HuH-7 (cell line): ENCODE measurements at regions not wholly inside any gene's neighbourhood (a gene's known extent, or its start where the extent isn't known, plus 50 kb on each side); places are given as distances from the start of the nearest gene placed in this dataset.
"Not testable (repeated sequence)": the region's sequence is repeated elsewhere in the genome, so short reads cannot be mapped to it uniquely, and the experiment has no call there.

Source experiments
- DNase-seq: peaks from one replicate; pipeline ENCODE4 v3.0.0; 2011; ENCODE audit warnings: low spot score

DNA sequence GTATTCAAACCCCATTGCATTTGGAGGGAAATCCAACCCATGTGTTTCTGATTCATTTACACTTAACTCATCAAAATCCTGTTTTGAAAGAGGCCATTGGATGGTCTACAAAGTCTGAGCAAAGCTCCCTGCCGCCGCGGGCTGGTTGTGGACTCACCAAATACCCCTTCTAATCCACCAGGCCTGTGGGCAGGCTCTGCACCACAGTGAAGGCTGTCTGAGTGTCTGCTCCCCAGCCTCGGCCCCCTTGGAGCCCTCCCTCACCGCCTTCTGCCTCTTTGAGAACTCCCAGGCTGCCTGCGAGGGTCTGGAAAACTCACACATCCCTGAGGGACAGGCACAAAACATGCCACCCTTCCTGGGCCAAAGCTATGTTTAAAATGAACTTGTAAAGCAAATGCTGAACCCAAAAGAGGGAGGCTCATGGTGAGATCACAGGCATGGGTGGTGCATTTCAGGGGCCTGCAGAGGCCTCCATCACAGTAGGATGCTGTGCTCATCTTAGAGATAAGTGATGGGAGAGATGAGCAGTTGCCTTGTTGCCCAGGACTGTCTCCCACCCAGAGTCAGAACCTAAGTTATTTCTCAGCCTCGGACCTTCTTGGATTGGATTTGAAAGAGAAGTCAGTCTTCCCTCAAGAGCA, 225.0 kb downstream of the CYP26B1 start:
- no peak for DNase-seq

DNA sequence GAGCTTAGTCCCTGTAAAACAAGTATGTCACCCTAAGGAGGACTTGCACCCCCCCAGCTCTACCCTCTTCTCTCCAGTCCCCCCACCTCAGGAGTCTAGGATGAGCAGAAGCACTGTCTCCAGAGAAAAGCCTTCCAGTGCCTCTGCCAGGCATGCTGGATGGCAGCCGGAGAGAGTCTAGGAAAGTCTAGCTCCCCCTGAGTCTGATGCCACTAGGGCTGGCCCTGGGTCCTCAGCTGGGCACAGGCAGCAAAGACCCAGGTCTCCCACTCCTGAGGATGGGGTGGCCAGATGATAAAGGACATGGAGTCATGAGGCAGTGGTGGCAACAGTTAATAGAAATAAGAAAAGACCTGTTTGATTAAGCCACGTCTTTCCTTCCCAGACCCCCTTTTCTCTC, 225.6 kb downstream of the CYP26B1 start:
- DNase-seq, result no peak

DNA sequence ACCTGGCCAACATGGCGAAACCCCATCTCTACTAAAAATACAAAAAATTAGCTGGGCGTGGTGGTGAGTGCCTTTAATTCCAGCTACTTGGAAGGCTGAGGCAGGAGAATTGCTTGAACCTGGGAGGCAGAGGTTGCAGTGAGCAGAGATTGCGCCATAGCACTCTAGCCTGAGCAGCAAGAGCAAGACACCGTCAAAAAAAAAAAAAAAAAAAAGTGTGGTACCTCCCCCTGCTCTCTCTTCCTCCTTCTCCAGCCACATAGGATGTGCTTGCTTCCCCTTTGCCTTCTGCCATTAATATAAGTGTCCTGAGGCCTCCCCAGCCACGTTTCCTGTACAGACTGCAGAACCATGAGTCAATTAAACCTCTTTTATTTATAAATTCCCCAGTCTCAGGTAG, 226.8 kb downstream of the CYP26B1 start:
- DNase-seq, result not testable (repeated sequence)

DNA sequence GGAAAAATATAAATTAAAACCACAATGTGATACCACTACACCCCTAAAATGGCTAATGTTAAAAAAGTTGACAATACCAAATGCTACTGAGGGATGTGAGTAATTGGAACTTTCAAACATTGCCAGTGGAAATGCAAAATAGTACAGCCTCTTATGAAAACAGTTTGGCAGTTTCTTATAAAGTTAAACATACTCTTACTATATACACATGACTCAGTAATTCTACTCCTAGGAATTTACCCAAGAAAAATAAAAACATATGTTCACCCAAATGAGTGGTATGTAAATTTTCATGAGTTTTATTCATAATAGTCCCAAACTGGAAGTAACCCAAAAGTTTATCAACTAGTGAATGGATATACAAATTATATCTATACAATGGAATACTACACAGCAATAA, 228.0 kb downstream of the CYP26B1 start:
- DNase-seq, result no peak

DNA sequence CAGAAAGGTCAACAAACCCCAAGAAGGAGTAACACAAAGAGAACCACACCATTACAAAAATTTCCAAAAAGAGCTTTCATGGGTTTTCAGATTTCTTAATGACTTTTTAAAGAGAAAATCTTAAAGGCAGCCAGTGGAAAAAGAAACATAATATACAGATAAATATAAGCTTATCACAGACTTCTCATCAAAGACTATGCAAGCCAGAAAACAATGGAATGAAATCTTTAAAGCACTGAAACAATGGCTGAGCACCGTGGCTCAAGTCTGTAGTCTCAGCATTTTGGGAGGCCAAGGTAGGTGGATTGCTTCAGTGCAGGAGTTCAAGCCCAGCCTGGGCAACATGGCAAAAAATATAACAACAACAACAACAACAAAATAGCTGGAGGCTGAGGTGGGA, 237.4 kb downstream of the CYP26B1 start:
- DNase-seq, result no peak

DNA sequence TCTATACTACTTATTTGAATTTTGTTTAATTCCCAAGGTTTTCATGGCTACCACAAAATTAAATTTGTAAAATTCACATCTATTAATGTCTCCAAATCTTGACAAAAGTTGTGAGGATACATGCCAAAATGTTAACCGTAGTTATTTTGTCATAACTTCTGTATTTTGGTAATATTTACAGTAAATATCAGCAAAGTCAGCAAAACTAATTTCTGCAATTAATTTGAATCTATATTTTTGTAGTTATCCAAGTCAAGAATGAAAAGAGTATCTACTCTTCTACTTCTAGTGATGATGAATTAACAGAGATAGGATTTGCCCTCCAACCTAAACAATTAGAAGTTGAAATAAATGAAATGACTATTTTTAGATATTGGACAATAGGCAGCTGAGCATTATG, 238.9 kb downstream of the CYP26B1 start:
- DNase-seq, result no peak

DNA sequence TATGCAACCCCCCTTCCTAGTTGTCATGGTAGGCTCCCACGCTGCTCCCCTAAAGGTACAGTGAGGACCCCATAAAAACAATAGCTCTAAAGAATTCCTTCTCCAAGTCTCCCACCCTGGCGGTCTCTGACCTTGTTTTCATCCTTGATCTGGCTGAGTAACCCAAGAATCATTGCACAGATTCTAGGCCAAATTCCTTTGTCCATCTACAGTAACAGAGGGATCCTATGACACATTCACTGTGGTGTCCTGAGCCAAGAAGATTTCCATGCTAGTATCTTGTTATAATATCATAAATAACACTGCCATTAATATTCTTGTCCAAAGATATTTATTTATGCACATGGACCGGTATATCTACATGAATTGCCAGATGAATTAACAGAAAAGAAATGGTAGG, 240.2 kb downstream of the CYP26B1 start:
- no peak for DNase-seq

DNA sequence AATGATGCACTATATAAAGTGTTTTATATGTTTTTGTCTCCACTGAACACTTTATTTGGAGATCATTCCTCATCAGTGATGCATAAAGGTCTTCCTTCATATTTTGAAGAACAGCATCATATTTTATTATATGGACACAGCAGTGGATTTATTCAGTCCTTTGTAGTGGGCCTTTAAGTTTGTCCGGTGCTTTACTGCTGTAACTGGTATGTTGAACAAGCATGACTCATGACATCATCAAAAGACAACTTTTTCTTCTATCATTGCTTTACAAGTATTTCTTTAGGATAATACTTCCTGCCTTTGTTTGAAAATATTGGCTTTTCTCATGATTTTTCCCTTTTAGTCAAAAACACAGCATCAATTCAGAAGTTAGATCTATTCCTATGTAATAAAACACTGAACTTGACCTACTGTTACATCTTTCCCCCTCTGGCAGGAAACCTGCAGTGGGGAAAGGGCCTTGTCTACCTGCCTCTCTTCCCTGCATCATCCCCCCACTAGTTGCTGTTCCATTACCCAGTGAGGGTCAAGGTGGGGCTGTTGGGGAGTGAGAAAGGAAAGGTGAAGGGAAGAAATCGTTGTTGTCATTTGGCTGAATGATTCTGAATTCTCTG, 241.2 kb downstream of the CYP26B1 start:
- no peak for DNase-seq

DNA sequence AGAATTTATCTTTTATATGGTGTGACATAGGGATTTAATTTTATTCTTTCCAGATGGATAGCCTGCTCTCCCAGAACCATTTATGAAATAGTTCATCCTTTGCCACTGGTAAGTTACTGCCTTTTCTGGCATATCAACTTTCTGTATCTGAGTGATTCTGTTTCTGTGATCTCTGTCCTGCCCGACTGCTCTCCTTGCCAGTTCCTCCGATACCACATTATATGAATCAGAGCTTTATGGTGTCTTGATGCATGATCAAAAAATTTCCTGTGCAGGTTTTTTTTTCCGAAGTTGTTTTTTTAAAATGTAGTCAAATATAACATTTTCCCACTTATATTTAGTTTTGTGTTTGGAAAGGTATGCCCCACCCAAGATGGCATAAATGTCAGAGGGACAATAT, 242.5 kb downstream of the CYP26B1 start:
- DNase-seq, result no peak

DNA sequence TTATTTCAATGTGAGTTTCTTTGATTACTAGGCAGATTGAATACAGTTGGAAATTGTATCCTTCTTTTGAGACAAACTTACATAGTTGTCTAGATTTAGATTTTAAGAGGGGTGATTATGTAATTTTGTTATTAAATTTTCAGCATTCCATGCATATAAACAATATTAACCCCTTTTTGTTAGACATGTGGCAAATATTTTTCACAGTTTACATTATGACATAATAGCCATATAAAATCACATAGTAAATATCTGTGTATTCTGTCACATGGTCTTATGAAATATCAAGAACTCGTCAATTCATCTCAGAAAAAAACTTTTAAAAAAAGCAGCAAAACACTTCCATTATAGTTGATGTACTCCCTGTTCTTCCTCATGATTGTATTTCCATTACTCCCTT, 243.8 kb downstream of the CYP26B1 start:
- DNase-seq, result no peak

DNA sequence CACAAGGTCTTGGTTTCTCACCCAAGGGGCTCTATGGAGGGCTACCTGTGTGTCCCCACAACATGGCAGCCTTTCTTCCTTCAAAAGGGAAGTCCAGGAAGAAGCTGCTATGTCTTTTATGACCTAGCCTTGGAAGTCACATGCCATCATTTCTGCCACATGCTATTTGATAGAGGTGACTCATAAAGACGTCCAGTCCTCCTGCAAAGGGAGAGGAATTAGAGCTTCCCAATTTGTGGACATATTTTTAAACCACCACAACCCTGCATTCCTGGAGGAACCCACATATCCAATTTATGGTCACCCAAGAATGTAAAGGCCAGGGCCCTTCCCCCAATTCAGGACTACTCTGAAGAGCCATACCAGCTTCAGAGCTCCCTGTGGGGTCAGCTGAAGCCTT, 246.2 kb downstream of the CYP26B1 start:
- no peak for DNase-seq

DNA sequence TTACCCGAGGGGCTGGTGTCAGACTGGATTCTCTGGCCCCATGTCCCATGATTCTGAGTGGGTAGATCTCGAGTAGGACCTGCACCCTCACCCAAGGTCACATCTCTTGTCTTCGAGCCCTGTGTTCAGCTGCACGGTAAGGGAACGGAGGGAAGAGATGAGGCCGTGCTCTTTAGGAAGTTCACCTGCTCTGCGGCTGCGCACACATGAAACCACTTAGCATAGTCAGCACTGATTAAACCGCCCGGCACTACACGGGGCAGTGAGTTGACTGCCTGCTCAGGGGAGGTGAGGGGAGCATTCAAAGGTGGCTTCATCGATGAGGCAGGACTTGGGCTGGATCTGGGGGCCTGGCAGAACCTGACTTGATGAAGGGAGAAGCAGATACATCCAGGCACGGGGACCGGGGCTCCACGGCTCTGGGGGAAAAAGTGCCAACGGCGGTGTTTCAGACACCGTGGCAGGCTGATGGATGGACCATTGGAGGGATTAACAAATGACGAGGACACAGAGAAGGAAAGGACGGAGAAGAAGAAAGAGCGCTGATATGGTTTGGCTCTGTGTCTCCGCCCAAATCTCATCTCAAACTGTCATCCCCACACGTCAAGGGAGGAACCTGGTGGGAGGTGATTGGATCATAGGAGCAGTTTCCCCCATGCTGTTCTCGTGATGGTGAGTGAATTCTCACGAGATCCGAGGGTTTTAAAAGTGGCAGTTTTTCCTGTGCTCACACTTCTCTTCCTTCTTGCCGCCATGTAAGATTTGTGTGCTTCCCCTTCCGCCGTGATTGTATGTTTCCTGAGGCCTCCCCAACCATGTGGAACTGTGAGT, 248.6 kb downstream of the CYP26B1 start:
- DNase-seq, result no peak

DNA sequence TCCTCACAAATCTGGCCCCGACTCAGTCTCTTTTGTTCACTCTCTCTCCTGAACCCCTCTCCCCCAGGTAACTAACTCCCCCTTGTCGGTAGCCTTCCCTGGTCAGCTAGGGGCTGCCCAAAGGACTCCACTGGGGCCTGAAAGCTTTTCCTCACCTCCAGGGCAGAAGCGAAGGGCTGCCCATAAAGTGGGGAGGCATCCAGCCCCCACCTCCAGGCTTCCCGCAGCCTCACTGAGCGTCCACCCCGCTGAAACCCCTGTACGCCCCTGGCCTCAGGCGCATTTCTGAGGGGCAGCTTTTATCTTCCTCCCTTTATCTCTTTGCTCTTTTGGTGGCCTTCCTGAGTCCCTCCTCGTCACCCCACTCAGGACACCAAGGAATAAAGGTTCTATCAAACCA, 249.3 kb downstream of the CYP26B1 start:
- DNase-seq, result no peak

DNA sequence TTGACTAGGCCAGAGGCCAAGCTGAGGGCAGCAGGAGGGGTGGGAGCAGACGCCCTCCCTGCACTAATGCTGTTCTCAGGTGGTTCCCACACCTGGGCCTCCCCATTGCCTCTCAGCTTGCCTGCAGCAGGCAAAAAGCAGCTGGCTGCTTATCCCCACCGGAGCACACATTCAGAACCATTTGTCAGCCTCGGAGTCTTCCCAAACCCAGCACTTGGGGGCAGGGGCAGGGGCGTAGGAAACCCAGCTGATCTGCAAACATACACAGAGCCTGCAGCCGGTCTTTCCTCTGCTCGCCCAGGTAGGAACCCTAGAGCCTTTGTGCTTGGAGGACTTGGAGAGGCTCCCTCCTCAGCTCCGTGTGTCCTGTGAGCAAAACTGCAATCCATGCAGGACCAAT, 249.8 kb downstream of the CYP26B1 start:
- DNase-seq, result no peak

DNA sequence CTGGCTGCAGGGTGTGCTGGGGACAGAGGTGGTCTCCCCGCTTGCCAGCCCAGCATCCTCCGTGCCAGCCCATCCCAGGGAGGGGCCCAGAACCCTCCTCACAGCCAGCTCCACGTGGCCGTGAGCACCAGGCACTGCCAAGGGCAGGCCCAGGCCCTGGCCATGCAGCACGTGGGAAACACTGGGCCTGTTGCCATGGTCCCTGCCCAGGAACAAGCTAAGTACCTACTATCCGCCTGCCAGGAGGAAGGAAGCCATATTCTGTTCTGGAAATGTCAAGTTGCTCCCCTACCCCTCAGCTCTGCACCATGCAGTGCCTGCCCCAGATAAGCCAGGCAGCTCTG, 250.6 kb downstream of the CYP26B1 start:
- no peak for DNase-seq

DNA sequence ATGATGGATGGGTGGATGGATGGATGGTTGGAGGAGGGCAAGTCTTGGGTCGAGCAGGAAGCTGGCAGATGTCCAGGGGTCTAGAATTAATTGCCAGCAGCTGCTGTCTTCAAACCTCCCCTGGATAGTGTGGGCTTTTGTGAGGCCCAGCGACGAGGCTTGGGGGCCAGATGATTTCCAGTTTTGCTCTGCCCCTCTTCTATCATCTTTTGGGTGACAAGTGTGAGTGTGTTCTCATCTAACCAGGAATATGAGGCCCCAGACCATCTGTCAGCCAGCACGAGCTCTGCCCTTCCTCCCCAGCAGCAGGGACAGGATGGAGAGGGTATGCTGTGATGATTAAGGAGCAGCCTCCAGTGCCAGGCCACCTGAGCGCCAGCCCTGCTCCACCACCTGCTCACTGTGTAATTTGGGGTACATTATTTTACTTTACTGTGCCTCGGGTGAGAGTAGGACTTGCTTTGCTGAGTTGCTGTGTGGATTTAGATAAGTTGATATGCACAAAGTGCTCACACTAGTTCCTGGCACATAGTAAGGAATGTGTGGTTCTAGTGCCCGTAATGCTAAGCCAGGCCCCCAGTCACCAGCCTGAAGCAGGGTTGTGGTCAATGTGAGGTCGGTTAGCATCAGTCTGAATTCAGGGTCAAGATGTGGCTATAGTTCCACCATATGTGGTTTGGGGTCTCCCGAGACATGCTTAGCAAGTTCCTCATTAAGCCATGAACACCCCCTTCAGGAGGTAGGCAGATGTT, 251.1 kb downstream of the CYP26B1 start:
- DNase-seq, result no peak

DNA sequence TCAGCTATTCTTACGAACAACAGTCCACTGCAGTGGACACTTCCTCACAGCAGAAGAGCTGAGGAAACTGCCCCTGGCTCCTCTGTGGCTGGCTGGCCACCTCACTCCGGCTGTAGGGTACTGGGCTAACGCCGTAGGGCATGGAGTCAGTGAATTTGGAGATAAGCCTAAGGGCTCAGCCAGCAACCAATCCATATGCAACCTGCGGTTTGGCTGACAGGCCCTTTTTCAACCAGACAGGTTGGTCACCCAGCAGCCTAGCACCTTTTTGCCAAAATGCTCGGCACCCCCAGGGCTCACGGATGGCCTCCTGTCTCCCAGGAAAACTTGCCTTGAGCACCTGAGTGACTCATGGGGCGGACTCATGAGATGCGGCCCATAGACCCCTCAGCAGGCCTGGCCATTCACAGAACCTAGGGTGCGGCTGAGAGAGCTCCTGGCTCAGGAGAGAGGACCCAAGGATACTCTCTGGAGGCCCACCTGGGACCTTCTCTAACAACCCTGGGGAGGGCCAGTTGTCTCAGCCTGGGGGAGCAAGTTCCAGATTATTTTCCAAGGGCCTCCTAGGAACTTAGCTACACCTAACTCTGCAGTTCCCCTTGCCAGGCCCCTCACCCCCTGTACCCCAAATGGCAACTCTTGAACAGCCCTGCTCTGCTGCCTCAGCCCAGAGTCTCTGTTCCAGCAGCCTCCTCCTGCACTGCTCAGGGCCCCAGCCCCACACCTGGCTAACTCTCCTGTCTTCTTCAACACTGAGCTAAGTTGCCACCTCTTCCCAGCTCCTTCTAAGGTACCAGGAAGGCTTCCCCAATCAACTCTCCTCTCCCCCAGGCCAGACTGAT, 252.1 kb downstream of the CYP26B1 start:
- DNase-seq, result no peak

DNA sequence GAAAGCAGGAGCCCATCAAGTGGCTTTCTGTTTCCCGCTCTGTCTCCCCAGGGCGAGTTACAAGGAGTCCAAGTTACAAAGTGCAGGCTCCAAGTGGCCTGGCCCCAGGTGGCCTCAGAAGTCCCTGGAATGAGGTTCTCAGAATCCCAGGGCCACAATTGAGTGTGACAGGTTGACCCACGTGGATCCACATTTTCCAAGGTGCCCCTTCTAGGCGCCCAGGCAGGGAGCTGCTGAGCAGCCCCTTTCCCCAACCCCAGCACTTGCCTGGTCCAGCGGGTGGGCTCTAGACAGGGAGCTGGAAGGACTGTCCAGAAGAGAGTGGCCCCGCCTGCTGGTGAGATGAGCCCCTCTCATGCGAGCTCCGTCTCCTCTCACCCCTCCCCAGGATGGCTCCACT, 253.4 kb downstream of the CYP26B1 start:
- no peak for DNase-seq

DNA sequence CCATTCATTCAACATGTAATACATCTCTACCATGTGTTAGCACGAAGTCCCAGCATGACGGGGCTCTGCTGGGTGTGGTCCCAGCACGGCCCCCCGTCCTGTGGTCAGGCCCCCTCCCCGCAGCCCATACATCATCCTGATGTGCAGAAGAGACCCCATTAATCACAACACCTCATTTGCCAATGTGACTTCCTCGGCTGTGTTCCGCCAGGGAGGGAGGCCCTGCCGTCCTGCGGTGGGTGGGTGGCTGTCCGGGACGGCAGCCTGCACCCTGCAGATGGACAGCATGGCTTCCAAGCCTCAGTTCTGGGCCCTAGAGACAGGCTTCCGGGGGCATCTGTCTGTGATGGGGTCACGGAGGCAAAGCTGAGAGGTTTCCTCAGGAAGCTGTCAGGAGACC, 254.0 kb downstream of the CYP26B1 start:
- DNase-seq, result no peak

DNA sequence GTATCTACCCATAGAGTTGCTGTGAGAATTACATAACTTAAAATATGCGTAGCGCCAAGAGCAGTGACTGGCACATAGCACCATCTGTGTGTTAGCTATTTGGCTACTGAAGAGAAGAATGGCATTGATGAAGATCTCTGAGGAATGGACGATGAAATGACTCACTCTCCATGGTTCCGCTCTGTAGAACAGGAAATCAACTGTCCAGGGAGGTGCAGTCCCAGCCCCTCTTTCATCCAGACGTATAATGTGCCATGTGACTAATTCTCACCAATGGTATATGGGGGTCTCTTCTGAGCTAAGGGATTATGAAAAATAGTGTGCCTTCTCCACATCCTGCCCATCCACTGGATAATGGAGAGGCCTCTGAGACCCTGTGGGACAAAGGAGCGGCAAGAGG, 254.8 kb downstream of the CYP26B1 start:
- no peak for DNase-seq

DNA sequence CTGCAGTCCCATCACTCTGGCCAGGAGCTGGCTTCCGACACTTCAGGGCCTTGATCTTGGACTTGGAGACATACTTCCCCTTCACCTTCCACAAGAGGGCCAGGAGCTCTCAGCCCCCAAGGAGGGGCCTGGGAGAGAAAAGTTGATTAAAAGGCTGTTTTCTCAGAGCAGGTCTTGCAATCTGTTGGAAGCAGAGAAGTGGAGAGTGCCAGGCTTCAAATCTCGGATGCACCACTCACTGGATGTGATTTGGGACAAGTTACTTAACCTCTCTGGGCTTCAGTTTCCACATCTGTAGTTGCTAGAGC, 255.3 kb downstream of the CYP26B1 start:
- DNase-seq, result no peak
